ENCODE measurements at regions not wholly inside any gene's neighbourhood (a gene's known extent, or its start where the extent isn't known, plus 50 kb on each side); places are given as distances from the start of the nearest gene placed in this dataset.

DNA sequence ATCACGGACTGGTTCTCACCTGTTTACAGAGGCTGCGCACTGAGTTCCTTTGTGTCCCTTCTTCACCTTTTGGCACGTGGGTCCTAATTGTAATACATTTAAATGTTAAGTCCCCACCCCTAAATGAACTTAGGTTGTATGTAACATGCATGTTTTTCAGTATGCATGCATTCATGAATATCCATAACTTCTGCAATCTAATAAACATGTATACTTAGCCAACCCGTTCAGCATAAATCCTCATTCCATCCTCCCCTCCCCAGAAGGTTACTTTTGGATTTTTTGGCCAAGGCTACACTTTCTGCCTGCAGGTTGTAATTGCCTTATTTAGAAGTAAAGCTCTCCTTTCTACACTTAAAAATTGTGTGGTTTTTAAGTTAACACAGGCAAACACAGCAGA, 314.7 kb downstream of the SUCLG1 start:
- in situ Hi-C loops (cut with HindIII; ENCODE audit: low pct_unique_long_range_greater_than_20kb, low sequenced_read_pairs) = no loop called here
- CTCF ChIA-PET = no interaction called here
- ATAC-seq = no peak

GRCh38 chr2:84137034-84137433, 322.0 kb downstream of the SUCLG1 start:
- Histone ChIP-seq H3K4me1 (ENCODE audit: control insufficient read depth, insufficient read depth, low read length) (no peaks in the 10 kb centered on the region), H3K27me3 (ENCODE audit: control insufficient read depth, insufficient read depth, low read length) (no peaks in the 10 kb centered on the region), H3K36me3 (ENCODE audit: control insufficient read depth, insufficient read depth, low read length) (no peaks in the 10 kb centered on the region), H3K27ac (ENCODE audit: low read length) (no peak overlapping the region), H3K4me3 (ENCODE audit: low read depth in 2 of 2, low read length in 2 of 2) (no peak overlapping the region), H3K9me3 (ENCODE audit: control insufficient read depth, insufficient read depth, low read depth, low read length) (no peaks in the 10 kb centered on the region)
- intact Hi-C loops (cut with micrococcal nuclease; ENCODE audit: unreplicated experiment) (no loop called here), in situ Hi-C loops (cut with HindIII; ENCODE audit: low pct_unique_long_range_greater_than_20kb, low sequenced_read_pairs) (no loop called here)
- TF ChIP-seq SIN3A (IDR thresholded peaks at IDR 0.05; ENCODE audit: borderline replicate concordance, insufficient read depth, low read depth, low read length) = no peak
- no peak for TF ChIP-seq POLR2AphosphoS5 (IDR thresholded peaks at IDR 0.05; ENCODE audit: low read depth, low read length)
- TF ChIP-seq, protein P1, sequence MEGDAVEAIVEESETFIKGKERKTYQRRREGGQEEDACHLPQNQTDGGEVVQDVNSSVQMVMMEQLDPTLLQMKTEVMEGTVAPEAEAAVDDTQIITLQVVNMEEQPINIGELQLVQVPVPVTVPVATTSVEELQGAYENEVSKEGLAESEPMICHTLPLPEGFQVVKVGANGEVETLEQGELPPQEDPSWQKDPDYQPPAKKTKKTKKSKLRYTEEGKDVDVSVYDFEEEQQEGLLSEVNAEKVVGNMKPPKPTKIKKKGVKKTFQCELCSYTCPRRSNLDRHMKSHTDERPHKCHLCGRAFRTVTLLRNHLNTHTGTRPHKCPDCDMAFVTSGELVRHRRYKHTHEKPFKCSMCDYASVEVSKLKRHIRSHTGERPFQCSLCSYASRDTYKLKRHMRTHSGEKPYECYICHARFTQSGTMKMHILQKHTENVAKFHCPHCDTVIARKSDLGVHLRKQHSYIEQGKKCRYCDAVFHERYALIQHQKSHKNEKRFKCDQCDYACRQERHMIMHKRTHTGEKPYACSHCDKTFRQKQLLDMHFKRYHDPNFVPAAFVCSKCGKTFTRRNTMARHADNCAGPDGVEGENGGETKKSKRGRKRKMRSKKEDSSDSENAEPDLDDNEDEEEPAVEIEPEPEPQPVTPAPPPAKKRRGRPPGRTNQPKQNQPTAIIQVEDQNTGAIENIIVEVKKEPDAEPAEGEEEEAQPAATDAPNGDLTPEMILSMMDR (IDR thresholded peaks at IDR 0.05) = no peak
- TF ChIP-seq, protein P2, sequence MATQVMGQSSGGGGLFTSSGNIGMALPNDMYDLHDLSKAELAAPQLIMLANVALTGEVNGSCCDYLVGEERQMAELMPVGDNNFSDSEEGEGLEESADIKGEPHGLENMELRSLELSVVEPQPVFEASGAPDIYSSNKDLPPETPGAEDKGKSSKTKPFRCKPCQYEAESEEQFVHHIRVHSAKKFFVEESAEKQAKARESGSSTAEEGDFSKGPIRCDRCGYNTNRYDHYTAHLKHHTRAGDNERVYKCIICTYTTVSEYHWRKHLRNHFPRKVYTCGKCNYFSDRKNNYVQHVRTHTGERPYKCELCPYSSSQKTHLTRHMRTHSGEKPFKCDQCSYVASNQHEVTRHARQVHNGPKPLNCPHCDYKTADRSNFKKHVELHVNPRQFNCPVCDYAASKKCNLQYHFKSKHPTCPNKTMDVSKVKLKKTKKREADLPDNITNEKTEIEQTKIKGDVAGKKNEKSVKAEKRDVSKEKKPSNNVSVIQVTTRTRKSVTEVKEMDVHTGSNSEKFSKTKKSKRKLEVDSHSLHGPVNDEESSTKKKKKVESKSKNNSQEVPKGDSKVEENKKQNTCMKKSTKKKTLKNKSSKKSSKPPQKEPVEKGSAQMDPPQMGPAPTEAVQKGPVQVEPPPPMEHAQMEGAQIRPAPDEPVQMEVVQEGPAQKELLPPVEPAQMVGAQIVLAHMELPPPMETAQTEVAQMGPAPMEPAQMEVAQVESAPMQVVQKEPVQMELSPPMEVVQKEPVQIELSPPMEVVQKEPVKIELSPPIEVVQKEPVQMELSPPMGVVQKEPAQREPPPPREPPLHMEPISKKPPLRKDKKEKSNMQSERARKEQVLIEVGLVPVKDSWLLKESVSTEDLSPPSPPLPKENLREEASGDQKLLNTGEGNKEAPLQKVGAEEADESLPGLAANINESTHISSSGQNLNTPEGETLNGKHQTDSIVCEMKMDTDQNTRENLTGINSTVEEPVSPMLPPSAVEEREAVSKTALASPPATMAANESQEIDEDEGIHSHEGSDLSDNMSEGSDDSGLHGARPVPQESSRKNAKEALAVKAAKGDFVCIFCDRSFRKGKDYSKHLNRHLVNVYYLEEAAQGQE (IDR thresholded peaks at IDR 0.05; ENCODE audit: insufficient read depth in 1 of 2, low read depth in 2 of 2, low read length in 1 of 2) = no peak
- no peak for TF ChIP-seq TCF7L2 (IDR thresholded peaks at IDR 0.05; ENCODE audit: low read depth, low read length)
- DNase-seq (ENCODE audit: low read depth, low spot score) = no peak
- no TSS peak for BruUV-seq (replicated peaks)
- no peak for ATAC-seq
- CTCF ChIA-PET = no interaction called here
- POLR2A ChIA-PET = no interaction called here

More for the DNA sequence above, 314.7 kb downstream of the SUCLG1 start:
- Histone ChIP-seq H3K36me3 (ENCODE audit: control insufficient read depth, insufficient read depth, low read length) (no peaks in the 10 kb centered on the region), H3K4me3 (ENCODE audit: low read depth in 2 of 2, low read length in 2 of 2) (no peak overlapping the region), H3K27ac (ENCODE audit: low read length) (no peak overlapping the region), H3K4me1 (ENCODE audit: control insufficient read depth, insufficient read depth, low read length) (no peaks in the 10 kb centered on the region), H3K27me3 (ENCODE audit: control insufficient read depth, insufficient read depth, low read length) (no peaks in the 10 kb centered on the region), H3K9me3 (ENCODE audit: control insufficient read depth, insufficient read depth, low read depth, low read length) (no peaks in the 10 kb centered on the region)
- TF ChIP-seq, protein P2 (IDR thresholded peaks at IDR 0.05; ENCODE audit: insufficient read depth in 1 of 2, low read depth in 2 of 2, low read length in 1 of 2) = no peak
- TF ChIP-seq POLR2AphosphoS5 (IDR thresholded peaks at IDR 0.05; ENCODE audit: low read depth, low read length) = no peak
- TF ChIP-seq SIN3A (IDR thresholded peaks at IDR 0.05; ENCODE audit: borderline replicate concordance, insufficient read depth, low read depth, low read length) = no peak
- TF ChIP-seq, protein P1 (IDR thresholded peaks at IDR 0.05) = no peak
- no peak for TF ChIP-seq TCF7L2 (IDR thresholded peaks at IDR 0.05; ENCODE audit: low read depth, low read length)
- intact Hi-C loops (cut with micrococcal nuclease; ENCODE audit: unreplicated experiment) = no loop called here
- no peak for DNase-seq (ENCODE audit: low read depth, low spot score)
- POLR2A ChIA-PET = no interaction called here
- BruUV-seq (replicated peaks) = no TSS peak

All from Panc1 (cell line).